HEK293 (cell line): ENCODE measurements at regions not wholly inside any gene's neighbourhood (a gene's known extent, or its start where the extent isn't known, plus 50 kb on each side); places are given as distances from the start of the nearest gene placed in this dataset.

Experiments used
- CTCF ChIA-PET: fragments of 350-600 bp; formaldehyde crosslinking; extraction: SDS; loops from one replicate; lab custom pipeline; 2021; ENCODE audit warnings: antibody characterized with exemption; lab: Yijun Ruan, JAX
- POLR2A ChIA-PET: fragments of 300-600 bp; formaldehyde crosslinking; extraction: SDS; loops from one replicate; lab custom pipeline; 2020; ENCODE audit warnings: antibody characterized with exemption, inconsistent platforms; lab: Yijun Ruan, JAX
- H3K27ac ChIP-seq: fragments of 200-500 bp; sonication (Bioruptor generic); 2 replicates; pipeline ENCODE4 v1.5.1; 2014; ENCODE audit warnings: low read depth, low read length, control low read depth, inconsistent platforms; ENCODE audit errors: extremely low read depth
- H3K36me3 ChIP-seq, 2 experiments: fragments of 200-500 bp in 1 of 2; sonication (Bioruptor generic) in 1 of 2; 1 replicate in 1 of 2; 2 replicates in 1 of 2; pipeline ENCODE4 v1.5.1; 2014 to 2017; ENCODE audit warnings: inconsistent platforms in 2 of 2, low read length in 2 of 2; ENCODE audit not compliant: control insufficient read depth in 2 of 2, insufficient read depth in 1 of 2
- H3K4me1 ChIP-seq: fragments of 200-500 bp; sonication (Bioruptor generic); 2 replicates; pipeline ENCODE4 v1.5.1; 2014; ENCODE audit warnings: mild to moderate bottlenecking, low read length, inconsistent platforms; ENCODE audit not compliant: control insufficient read depth, insufficient read depth
- H3K4me3 ChIP-seq: 2 replicates; pipeline ENCODE4 v1.5.1; 2011; ENCODE audit warnings: low read depth, mild to moderate bottlenecking, control low read depth, low read length, moderate library complexity
- H3K9me3 ChIP-seq: fragments of 200-500 bp; sonication (Bioruptor generic); 2 replicates; pipeline ENCODE4 v1.5.1; 2014; ENCODE audit warnings: low read depth, low read length, inconsistent platforms; ENCODE audit not compliant: control insufficient read depth, insufficient read depth
- GLI4 ChIP-seq: fragments of 450-650 bp; formaldehyde crosslinking; IDR thresholded peaks from 2 replicates; pipeline ENCODE4 v1.5.1; 2016; ENCODE audit warnings: missing biosample characterization, missing genetic modification characterization
- GLIS2 ChIP-seq: fragments of 450-650 bp; formaldehyde crosslinking; IDR thresholded peaks from 2 replicates; pipeline ENCODE4 v1.5.1; 2016; ENCODE audit warnings: missing biosample characterization, missing genetic modification characterization
- HOXA7 ChIP-seq: sonication (generic); formaldehyde crosslinking; IDR thresholded peaks from 2 replicates; pipeline ENCODE4 v1.8.1; 2022; ENCODE audit warnings: missing genetic modification reagents, borderline replicate concordance
- MEIS1 ChIP-seq: sonication (generic); formaldehyde crosslinking; IDR thresholded peaks from 2 replicates; pipeline ENCODE4 v1.8.1; 2022; ENCODE audit warnings: missing genetic modification reagents, mild to moderate bottlenecking, borderline replicate concordance
- MZF1 ChIP-seq: fragments of 450-650 bp; formaldehyde crosslinking; IDR thresholded peaks from 2 replicates; pipeline ENCODE4 v1.5.1; 2017; ENCODE audit warnings: missing biosample characterization, missing genetic modification characterization, borderline replicate concordance
- PRDM1 ChIP-seq: fragments of 450-650 bp; formaldehyde crosslinking; IDR thresholded peaks from 2 replicates; pipeline ENCODE4; 2016; ENCODE audit warnings: missing biosample characterization, missing genetic modification characterization
- PRDM10 ChIP-seq: fragments of 450-650 bp; formaldehyde crosslinking; IDR thresholded peaks from 2 replicates; pipeline ENCODE4 v1.5.1; 2016; ENCODE audit warnings: missing biosample characterization, missing genetic modification characterization
- SCRT2 ChIP-seq: fragments of 450-650 bp; formaldehyde crosslinking; IDR thresholded peaks from 2 replicates; pipeline ENCODE4 v1.5.1; 2016; ENCODE audit warnings: missing biosample characterization, missing genetic modification characterization
- SP7 ChIP-seq: fragments of 450-650 bp; formaldehyde crosslinking; IDR thresholded peaks from 2 replicates; pipeline ENCODE4 v1.5.1; 2016; ENCODE audit warnings: missing biosample characterization, missing genetic modification characterization
- TRIM28 ChIP-seq: IDR thresholded peaks from 2 replicates; pipeline ENCODE4 v1.6.1; 2011; ENCODE audit warnings: low read length, control low read depth, borderline replicate concordance
- ZBTB26 ChIP-seq: fragments of 450-650 bp; formaldehyde crosslinking; optimal IDR thresholded peaks from 2 replicates; pipeline ENCODE3; 2016; ENCODE audit warnings: missing biosample characterization, mild to moderate bottlenecking, missing genetic modification characterization
- ZBTB6 ChIP-seq: fragments of 450-650 bp; formaldehyde crosslinking; IDR thresholded peaks from 2 replicates; pipeline ENCODE4 v1.5.1; 2017; ENCODE audit warnings: missing biosample characterization, missing genetic modification characterization
- ZBTB8A ChIP-seq: fragments of 450-650 bp; formaldehyde crosslinking; IDR thresholded peaks from 2 replicates; pipeline ENCODE4 v1.5.1; 2016; ENCODE audit warnings: missing biosample characterization, missing genetic modification characterization
- ZEB2 ChIP-seq: fragments of 450-650 bp; formaldehyde crosslinking; IDR thresholded peaks from 2 replicates; pipeline ENCODE4 v1.5.1; 2016; ENCODE audit warnings: missing biosample characterization, missing genetic modification characterization
- ZFP37 ChIP-seq: fragments of 450-650 bp; formaldehyde crosslinking; IDR thresholded peaks from 2 replicates; pipeline ENCODE4 v1.5.1; 2016; ENCODE audit warnings: missing biosample characterization, missing genetic modification characterization
- ZNF174 ChIP-seq: fragments of 450-650 bp; formaldehyde crosslinking; IDR thresholded peaks from 2 replicates; pipeline ENCODE4 v1.5.0; 2017; ENCODE audit warnings: missing biosample characterization, mild to moderate bottlenecking, missing genetic modification characterization
- ZNF248 ChIP-seq: fragments of 450-650 bp; formaldehyde crosslinking; IDR thresholded peaks from 2 replicates; pipeline ENCODE4 v1.5.1; 2017; ENCODE audit warnings: missing biosample characterization, missing genetic modification characterization
- ZNF274 ChIP-seq, 2 experiments: fragments of 200-500 bp in 1 of 2; fragments of 450-650 bp in 1 of 2; sonication (Bioruptor generic) in 1 of 2; formaldehyde crosslinking in 1 of 2; IDR thresholded peaks; 2 replicates each; pipeline versions ENCODE4 v1.5.1 to v1.6.1; 2014 to 2016; ENCODE audit warnings: borderline replicate concordance in 1 of 2, inconsistent platforms in 1 of 2, low read length in 1 of 2, missing biosample characterization in 1 of 2, missing genetic modification characterization in 1 of 2
- ZNF404 ChIP-seq: fragments of 450-650 bp; formaldehyde crosslinking; IDR thresholded peaks from 2 replicates; pipeline ENCODE4 v1.5.1; 2017; ENCODE audit warnings: missing biosample characterization, missing genetic modification characterization
- ZNF48 ChIP-seq: fragments of 450-650 bp; formaldehyde crosslinking; IDR thresholded peaks from 2 replicates; pipeline ENCODE4 v1.5.1; 2016; ENCODE audit warnings: missing biosample characterization, missing genetic modification characterization
- ZNF580 ChIP-seq: fragments of 450-650 bp; formaldehyde crosslinking; IDR thresholded peaks from 2 replicates; pipeline ENCODE4 v1.5.1; 2016; ENCODE audit warnings: missing biosample characterization, missing genetic modification characterization
- ZNF600 ChIP-seq: fragments of 450-650 bp; formaldehyde crosslinking; IDR thresholded peaks from 2 replicates; pipeline ENCODE4 v1.5.1; 2016; ENCODE audit warnings: missing biosample characterization, missing genetic modification characterization
- ZNF658 ChIP-seq: fragments of 450-650 bp; formaldehyde crosslinking; IDR thresholded peaks from 2 replicates; pipeline ENCODE4; 2016; ENCODE audit warnings: missing biosample characterization, missing genetic modification characterization
- ZNF776 ChIP-seq: fragments of 450-650 bp; formaldehyde crosslinking; IDR thresholded peaks from 2 replicates; pipeline ENCODE4 v1.5.0; 2017; ENCODE audit warnings: missing biosample characterization, missing genetic modification characterization, borderline replicate concordance
- ZNF830 ChIP-seq: fragments of 450-650 bp; IDR thresholded peaks from 2 replicates; pipeline ENCODE4 v1.5.0; 2018; ENCODE audit warnings: missing biosample characterization, missing genetic modification characterization, low read depth, mild to moderate bottlenecking, moderate library complexity
- ZNF837 ChIP-seq: fragments of 450-650 bp; formaldehyde crosslinking; IDR thresholded peaks from 2 replicates; pipeline ENCODE4 v1.5.1; 2016; ENCODE audit warnings: missing biosample characterization, missing genetic modification characterization
- ZSCAN16 ChIP-seq: fragments of 450-650 bp; formaldehyde crosslinking; IDR thresholded peaks from 2 replicates; pipeline ENCODE4 v1.5.1; 2016; ENCODE audit warnings: missing biosample characterization, missing genetic modification characterization

- no peak for TF ChIP-seq PRDM10 (tag by site-specific recombination)
- TF ChIP-seq, all 188 proteins: peak for 0
Observed at GRCh38 chr16:59252317-59252716, 518.2 kb upstream of the GOT2 start (continued).

GRCh38 chr16:59249011-59249410 is 514.9 kb upstream of the GOT2 start:
- no peaks in the 10 kb centered on the region for H3K36me3 ChIP-seq
- no peak overlapping the region for H3K27ac ChIP-seq
- no peak for TF ChIP-seq PRDM1 (tag by site-specific recombination)
- no peak for TF ChIP-seq TRIM28
- no peak for TF ChIP-seq ZBTB8A
- TF ChIP-seq ZBTB6 (tag by site-specific recombination) = no peak
- TF ChIP-seq ZSCAN16 (tag by site-specific recombination) = no peak
- TF ChIP-seq ZBTB26 (tag by site-specific recombination) = no peak
- TF ChIP-seq ZNF174 (tag by site-specific recombination) = no peak
- no peak for TF ChIP-seq ZNF776 (tag by site-specific recombination)
- no peak for TF ChIP-seq ZFP37 (tag by site-specific recombination)
- no peak for TF ChIP-seq MEIS1
- no peak for TF ChIP-seq ZEB2 (tag by site-specific recombination)
- no peak for TF ChIP-seq ZNF837
- CTCF ChIA-PET = no interaction called here
- no peaks in the 10 kb centered on the region for H3K4me1 ChIP-seq
- no peaks in the 10 kb centered on the region for H3K9me3 ChIP-seq
- no peak overlapping the region for H3K4me3 ChIP-seq
- POLR2A ChIA-PET = no interaction called here

GRCh38 chr16:59242556-59242955 is 508.4 kb upstream of the GOT2 start:
- H3K27ac ChIP-seq = no peak overlapping the region
- CTCF ChIA-PET = no interaction called here
- no peaks in the 10 kb centered on the region for H3K36me3 ChIP-seq
- no peak for TF ChIP-seq ZNF580 (tag by site-specific recombination)
- no peak for TF ChIP-seq SCRT2 (tag by site-specific recombination)
- no peak for TF ChIP-seq TRIM28
- no peak for TF ChIP-seq ZNF48 (tag by site-specific recombination)
- no peak for TF ChIP-seq ZNF274 (IDR thresholded peaks at IDR 0.05; ENCODE audit: low read length)
- TF ChIP-seq ZNF274 (tag by site-specific recombination; IDR thresholded peaks at IDR 0.05; ENCODE audit: borderline replicate concordance) = no peak
- no peak for TF ChIP-seq GLI4 (tag by site-specific recombination)
- TF ChIP-seq ZNF658 (tag by site-specific recombination) = no peak
- no peak for TF ChIP-seq SP7 (tag by site-specific recombination)
- TF ChIP-seq HOXA7 = no peak
- TF ChIP-seq ZNF830 (tag by site-specific recombination) = no peak
- TF ChIP-seq MZF1 (tag by site-specific recombination) = no peak
- TF ChIP-seq ZNF404 (tag by site-specific recombination) = no peak
- no peak for TF ChIP-seq ZNF248 (tag by site-specific recombination)
- TF ChIP-seq MEIS1 = no peak
- TF ChIP-seq PRDM1 (tag by site-specific recombination) = no peak
- no peak for TF ChIP-seq ZNF600 (tag by site-specific recombination)
- TF ChIP-seq GLIS2 (tag by site-specific recombination) = no peak
- TF ChIP-seq, all 188 proteins: peak for 0
- POLR2A ChIA-PET = no interaction called here
- Histone ChIP-seq H3K4me1 (no peaks in the 10 kb centered on the region), H3K9me3 (no peaks in the 10 kb centered on the region), H3K4me3 (no peak overlapping the region)
